ENCODE measurements at regions not wholly inside any gene's neighbourhood (a gene's known extent, or its start where the extent isn't known, plus 50 kb on each side); places are given as distances from the start of the nearest gene placed in this dataset.

- Histone ChIP-seq H3K79me2 (ENCODE audit: low read length) (no peaks in the 10 kb centered on the region), H3K4me3 (ENCODE audit: low read length) (no peak overlapping the region), H3K27ac (ENCODE audit: low read length) (no peak overlapping the region), H2AFZ (ENCODE audit: low read depth, low read length) (no peak overlapping the region), H3K27me3 (ENCODE audit: low read depth, low read length) (no peaks in the 10 kb centered on the region), H3K9me3 (ENCODE audit: insufficient read depth, low read length) (no peaks in the 10 kb centered on the region), H3K36me3 (replicated peaks; ENCODE audit: low read depth, low read length) (no peaks in the 10 kb centered on the region), H3K9ac (ENCODE audit: low read length) (no peak overlapping the region), H3K4me2 (ENCODE audit: low read length) (no peak overlapping the region), H4K20me1 (ENCODE audit: insufficient read depth, low read length) (no peaks in the 10 kb centered on the region), H3K4me1 (ENCODE audit: low read length) (no peaks in the 10 kb centered on the region)
- TF ChIP-seq, protein P1, sequence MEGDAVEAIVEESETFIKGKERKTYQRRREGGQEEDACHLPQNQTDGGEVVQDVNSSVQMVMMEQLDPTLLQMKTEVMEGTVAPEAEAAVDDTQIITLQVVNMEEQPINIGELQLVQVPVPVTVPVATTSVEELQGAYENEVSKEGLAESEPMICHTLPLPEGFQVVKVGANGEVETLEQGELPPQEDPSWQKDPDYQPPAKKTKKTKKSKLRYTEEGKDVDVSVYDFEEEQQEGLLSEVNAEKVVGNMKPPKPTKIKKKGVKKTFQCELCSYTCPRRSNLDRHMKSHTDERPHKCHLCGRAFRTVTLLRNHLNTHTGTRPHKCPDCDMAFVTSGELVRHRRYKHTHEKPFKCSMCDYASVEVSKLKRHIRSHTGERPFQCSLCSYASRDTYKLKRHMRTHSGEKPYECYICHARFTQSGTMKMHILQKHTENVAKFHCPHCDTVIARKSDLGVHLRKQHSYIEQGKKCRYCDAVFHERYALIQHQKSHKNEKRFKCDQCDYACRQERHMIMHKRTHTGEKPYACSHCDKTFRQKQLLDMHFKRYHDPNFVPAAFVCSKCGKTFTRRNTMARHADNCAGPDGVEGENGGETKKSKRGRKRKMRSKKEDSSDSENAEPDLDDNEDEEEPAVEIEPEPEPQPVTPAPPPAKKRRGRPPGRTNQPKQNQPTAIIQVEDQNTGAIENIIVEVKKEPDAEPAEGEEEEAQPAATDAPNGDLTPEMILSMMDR (IDR thresholded peaks at IDR 0.05; ENCODE audit: low read depth, low read length), result no peak
- no peak for TF ChIP-seq EZH2phosphoT487 (IDR thresholded peaks at IDR 0.05; ENCODE audit: low read depth)
Observed at GRCh38 chr7:68485253-68485917, 1112.9 kb upstream of the AUTS2 start.

DNA sequence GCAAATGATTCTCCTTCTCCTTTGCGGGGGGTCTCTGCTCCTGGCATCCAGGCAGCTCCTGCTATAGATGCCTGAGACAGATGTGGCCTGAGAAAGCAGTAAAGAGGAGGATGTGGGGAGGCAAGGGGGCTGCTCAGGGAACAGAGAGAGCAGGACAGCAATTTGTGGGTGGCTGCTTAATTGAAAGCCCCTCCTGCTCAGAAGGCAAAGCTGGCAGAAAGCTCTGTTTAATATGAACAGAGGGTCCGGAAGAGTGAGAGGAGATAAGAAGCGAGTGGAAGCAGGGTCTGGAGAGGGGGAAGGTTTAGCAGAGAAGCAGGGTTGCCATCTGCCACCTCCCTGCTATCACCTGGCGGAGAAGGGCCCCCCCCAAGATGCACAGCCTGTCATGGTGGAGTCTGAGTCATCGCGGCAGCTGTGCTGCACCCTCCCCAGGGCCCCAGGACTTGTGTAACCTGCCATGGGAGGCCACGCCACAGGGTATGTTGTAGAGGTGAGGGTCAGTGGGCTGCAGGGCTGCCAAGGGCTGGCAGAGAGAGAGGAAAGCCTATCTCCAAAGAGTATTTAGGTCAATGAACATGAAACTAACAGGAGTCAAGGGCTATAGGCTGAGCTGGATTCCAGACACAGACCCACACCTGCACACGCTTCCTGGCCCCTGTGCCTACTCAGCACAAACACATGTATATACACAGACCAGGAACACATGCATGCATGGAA is 1109.8 kb upstream of the AUTS2 start:
- no peak overlapping the region for H3K4me3 ChIP-seq (ENCODE audit: low read length)
- H3K27ac ChIP-seq (ENCODE audit: low read length), result no peak overlapping the region
- no peaks in the 10 kb centered on the region for H3K79me2 ChIP-seq (ENCODE audit: low read length)
- H3K9ac ChIP-seq (ENCODE audit: low read length), result no peak overlapping the region
- no peaks in the 10 kb centered on the region for H3K9me3 ChIP-seq (ENCODE audit: insufficient read depth, low read length)
- H3K27me3 ChIP-seq (ENCODE audit: low read depth, low read length), result no peaks in the 10 kb centered on the region
- no peaks in the 10 kb centered on the region for H4K20me1 ChIP-seq (ENCODE audit: insufficient read depth, low read length)
- no peaks in the 10 kb centered on the region for H3K36me3 ChIP-seq (replicated peaks; ENCODE audit: low read depth, low read length)
- TF ChIP-seq EZH2phosphoT487 (IDR thresholded peaks at IDR 0.05; ENCODE audit: low read depth), result no peak
- TF ChIP-seq, protein P1 (IDR thresholded peaks at IDR 0.05; ENCODE audit: low read depth, low read length), result no peak
- no peaks in the 10 kb centered on the region for H3K4me1 ChIP-seq (ENCODE audit: low read length)
- H2AFZ ChIP-seq (ENCODE audit: low read depth, low read length), result no peak overlapping the region
- H3K4me2 ChIP-seq (ENCODE audit: low read length), result no peak overlapping the region

DNA sequence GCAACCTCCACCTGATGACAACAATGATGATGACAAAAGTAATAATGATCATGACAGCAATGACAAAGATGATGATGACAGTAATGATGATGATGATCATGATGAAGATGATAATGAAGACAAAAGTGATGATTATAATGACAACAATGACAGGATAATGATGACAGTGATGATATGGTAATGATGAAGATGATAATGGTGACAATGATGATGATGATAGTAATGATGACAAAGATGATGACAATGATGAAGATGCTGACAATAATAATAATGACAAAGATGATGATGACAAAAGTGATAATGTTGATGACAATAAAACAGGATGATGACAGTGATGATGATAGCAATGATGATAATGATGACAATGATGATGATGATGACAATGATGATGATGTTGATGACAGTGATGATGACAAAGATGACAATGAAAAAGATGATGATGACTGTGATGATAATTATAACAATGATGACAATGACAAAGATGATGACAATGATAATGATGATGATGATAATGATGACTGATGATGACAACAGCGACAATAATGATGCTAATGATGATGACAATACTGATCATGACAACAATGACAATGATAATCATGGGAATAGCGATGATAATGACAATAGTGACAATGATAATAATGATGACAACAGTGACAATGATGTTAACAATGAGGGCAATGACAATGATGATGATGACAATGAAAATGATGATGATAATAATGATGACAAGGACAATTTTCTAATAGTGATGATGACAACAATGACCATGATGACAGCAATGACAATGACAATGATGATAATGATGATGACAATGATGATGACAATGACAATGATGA is 1106.5 kb upstream of the AUTS2 start:
- H3K79me2 ChIP-seq (ENCODE audit: low read length), result no peaks in the 10 kb centered on the region
- no peaks in the 10 kb centered on the region for H3K36me3 ChIP-seq (replicated peaks; ENCODE audit: low read depth, low read length)
- no peak overlapping the region for H3K4me3 ChIP-seq (ENCODE audit: low read length)
- no peak overlapping the region for H3K4me2 ChIP-seq (ENCODE audit: low read length)
- H3K9ac ChIP-seq (ENCODE audit: low read length), result no peak overlapping the region
- H2AFZ ChIP-seq (ENCODE audit: low read depth, low read length), result no peak overlapping the region
- TF ChIP-seq, protein P1 (IDR thresholded peaks at IDR 0.05; ENCODE audit: low read depth, low read length), result no peak
- no peak for TF ChIP-seq EZH2phosphoT487 (IDR thresholded peaks at IDR 0.05; ENCODE audit: low read depth)
- H3K4me1 ChIP-seq (ENCODE audit: low read length), result no peaks in the 10 kb centered on the region
- no peaks in the 10 kb centered on the region for H3K27me3 ChIP-seq (ENCODE audit: low read depth, low read length)
- no peaks in the 10 kb centered on the region for H4K20me1 ChIP-seq (ENCODE audit: insufficient read depth, low read length)
- H3K9me3 ChIP-seq (ENCODE audit: insufficient read depth, low read length), result no peaks in the 10 kb centered on the region
- no peak overlapping the region for H3K27ac ChIP-seq (ENCODE audit: low read length)

- Histone ChIP-seq H3K27ac (ENCODE audit: low read length) (no peak overlapping the region), H3K9ac (ENCODE audit: low read length) (no peak overlapping the region), H3K79me2 (ENCODE audit: low read length) (no peaks in the 10 kb centered on the region), H3K4me1 (ENCODE audit: low read length) (no peaks in the 10 kb centered on the region), H4K20me1 (ENCODE audit: insufficient read depth, low read length) (no peaks in the 10 kb centered on the region), H3K36me3 (replicated peaks; ENCODE audit: low read depth, low read length) (no peaks in the 10 kb centered on the region), H3K4me2 (ENCODE audit: low read length) (no peak overlapping the region), H3K4me3 (ENCODE audit: low read length) (no peak overlapping the region), H3K27me3 (ENCODE audit: low read depth, low read length) (no peaks in the 10 kb centered on the region), H3K9me3 (ENCODE audit: insufficient read depth, low read length) (no peaks in the 10 kb centered on the region), H2AFZ (ENCODE audit: low read depth, low read length) (no peak overlapping the region)
- no peak for TF ChIP-seq EZH2phosphoT487 (IDR thresholded peaks at IDR 0.05; ENCODE audit: low read depth)
- TF ChIP-seq, protein P1 (IDR thresholded peaks at IDR 0.05; ENCODE audit: low read depth, low read length), result no peak
Observed at GRCh38 chr7:68492359-68492690, 1106.0 kb upstream of the AUTS2 start.

All from OCI-LY3 (cell line).